ENCODE measurements at regions not wholly inside any gene's neighbourhood (a gene's known extent, or its start where the extent isn't known, plus 50 kb on each side); places are given as distances from the start of the nearest gene placed in this dataset.

- ATAC-seq (no peak), DNase-seq (no peak)
- Histone ChIP-seq H3K4me3 (ENCODE audit: low read length) (no peak overlapping the region), H3K9me3 (ENCODE audit: low read length) (no peaks in the 10 kb centered on the region), H3K9ac (ENCODE audit: low read length) (no peak overlapping the region), H4K20me1 (ENCODE audit: low read length) (no peaks in the 10 kb centered on the region), H3K4me1 (ENCODE audit: insufficient read depth, low read length) (no peaks in the 10 kb centered on the region), H3K27me3 (ENCODE audit: low read length) (peaks cover 25% of the 10 kb centered on the region), H3K36me3 (ENCODE audit: low read depth, low read length) (no peaks in the 10 kb centered on the region), H3K79me2 (ENCODE audit: low read length) (no peaks in the 10 kb centered on the region), H3K9me2 (replicated peaks; ENCODE audit: low read length) (no peaks in the 10 kb centered on the region), H2AFZ (ENCODE audit: low read length) (no peak overlapping the region), H3K27ac (ENCODE audit: low read length) (no peak overlapping the region), H3F3A (ENCODE audit: low read length, unreplicated experiment) (no peaks in the 10 kb centered on the region), H3K4me2 (ENCODE audit: low read length) (no peak overlapping the region)
- no TSS peak for BruUV-seq (replicated peaks)
- TF ChIP-seq EZH2 (IDR thresholded peaks at IDR 0.05; ENCODE audit: low read length, unreplicated experiment) (no peak), EZH2phosphoT487 (IDR thresholded peaks at IDR 0.05; ENCODE audit: borderline replicate concordance, low read length) (no peak), CTCF (conservative IDR thresholded peaks at IDR 0.05; ENCODE audit: low read depth, low read length) (no peak)
- CTCF ChIA-PET: no interaction called here
- POLR2A ChIA-PET (ENCODE audit: unreplicated experiment): no interaction called here
- intact Hi-C loops (cut with micrococcal nuclease): no loop called here
Measured at GRCh38 chr5:154535535-154535934, 57.5 kb upstream of the HAND1 start.

GRCh38 chr5:154534457-154535050 lies 56.5 kb upstream of the HAND1 start:
- POLR2A ChIA-PET (ENCODE audit: unreplicated experiment): no interaction called here
- no peaks in the 10 kb centered on the region for H3F3A ChIP-seq (ENCODE audit: low read length, unreplicated experiment)
- H3K4me3 ChIP-seq (ENCODE audit: low read length): no peak overlapping the region
- H3K9ac ChIP-seq (ENCODE audit: low read length): no peak overlapping the region
- H2AFZ ChIP-seq (ENCODE audit: low read length): no peak overlapping the region
- H3K9me2 ChIP-seq (replicated peaks; ENCODE audit: low read length): no peaks in the 10 kb centered on the region
- H3K27me3 ChIP-seq (ENCODE audit: low read length): peaks cover 25% of the 10 kb centered on the region
- CTCF ChIA-PET: no interaction called here
- ATAC-seq (no peak), DNase-seq (no peak)
- H3K4me2 ChIP-seq (ENCODE audit: low read length): no peak overlapping the region
- no peaks in the 10 kb centered on the region for H3K4me1 ChIP-seq (ENCODE audit: insufficient read depth, low read length)
- no peak for TF ChIP-seq EZH2 (IDR thresholded peaks at IDR 0.05; ENCODE audit: low read length, unreplicated experiment)
- TF ChIP-seq EZH2phosphoT487 (IDR thresholded peaks at IDR 0.05; ENCODE audit: borderline replicate concordance, low read length): no peak
- TF ChIP-seq CTCF (conservative IDR thresholded peaks at IDR 0.05; ENCODE audit: low read depth, low read length): no peak
- intact Hi-C loops (cut with micrococcal nuclease): no loop called here
- no peaks in the 10 kb centered on the region for H3K9me3 ChIP-seq (ENCODE audit: low read length)
- no peaks in the 10 kb centered on the region for H3K36me3 ChIP-seq (ENCODE audit: low read depth, low read length)
- no peak overlapping the region for H3K27ac ChIP-seq (ENCODE audit: low read length)
- BruUV-seq (replicated peaks): no TSS peak
- no peaks in the 10 kb centered on the region for H3K79me2 ChIP-seq (ENCODE audit: low read length)
- no peaks in the 10 kb centered on the region for H4K20me1 ChIP-seq (ENCODE audit: low read length)

- H3K9me3 ChIP-seq (ENCODE audit: low read length): no peaks in the 10 kb centered on the region
- no peak overlapping the region for H3K9ac ChIP-seq (ENCODE audit: low read length)
- H3K4me2 ChIP-seq (ENCODE audit: low read length): no peak overlapping the region
- H3K27me3 ChIP-seq (ENCODE audit: low read length): no peaks in the 10 kb centered on the region
- TF ChIP-seq EZH2phosphoT487 (IDR thresholded peaks at IDR 0.05; ENCODE audit: borderline replicate concordance, low read length) (no peak), CTCF (conservative IDR thresholded peaks at IDR 0.05; ENCODE audit: low read depth, low read length) (no peak), EZH2 (IDR thresholded peaks at IDR 0.05; ENCODE audit: low read length, unreplicated experiment) (no peak)
- no peak for DNase-seq
- H3K9me2 ChIP-seq (replicated peaks; ENCODE audit: low read length): no peaks in the 10 kb centered on the region
- H2AFZ ChIP-seq (ENCODE audit: low read length): no peak overlapping the region
- BruUV-seq (replicated peaks): no TSS peak
- no peaks in the 10 kb centered on the region for H3F3A ChIP-seq (ENCODE audit: low read length, unreplicated experiment)
- ATAC-seq: no peak
- H3K36me3 ChIP-seq (ENCODE audit: low read depth, low read length): no peaks in the 10 kb centered on the region
- H3K27ac ChIP-seq (ENCODE audit: low read length): no peak overlapping the region
- intact Hi-C loops (cut with micrococcal nuclease): no loop called here
- H3K79me2 ChIP-seq (ENCODE audit: low read length): no peaks in the 10 kb centered on the region
- POLR2A ChIA-PET (ENCODE audit: unreplicated experiment): no interaction called here
- no peaks in the 10 kb centered on the region for H3K4me1 ChIP-seq (ENCODE audit: insufficient read depth, low read length)
- H3K4me3 ChIP-seq (ENCODE audit: low read length): no peak overlapping the region
- CTCF ChIA-PET: no interaction called here
- H4K20me1 ChIP-seq (ENCODE audit: low read length): no peaks in the 10 kb centered on the region
Measured at GRCh38 chr5:154529282-154529681, 51.3 kb upstream of the HAND1 start.
